ENCODE measurements at regions not wholly inside any gene's neighbourhood (a gene's known extent, or its start where the extent isn't known, plus 50 kb on each side); places are given as distances from the start of the nearest gene placed in this dataset.

- H3K27ac ChIP-seq: no peak overlapping the region
- DNase-seq (ENCODE audit: low read depth, low spot score): no peak
Observed at GRCh38 chr19:30656520-30657100, 284.4 kb downstream of the ZNF536 start.

GRCh38 chr19:30653646-30654386 is 281.6 kb downstream of the ZNF536 start:
- DNase-seq (ENCODE audit: low read depth, low spot score): no peak
- no peak overlapping the region for H3K27ac ChIP-seq

DNA sequence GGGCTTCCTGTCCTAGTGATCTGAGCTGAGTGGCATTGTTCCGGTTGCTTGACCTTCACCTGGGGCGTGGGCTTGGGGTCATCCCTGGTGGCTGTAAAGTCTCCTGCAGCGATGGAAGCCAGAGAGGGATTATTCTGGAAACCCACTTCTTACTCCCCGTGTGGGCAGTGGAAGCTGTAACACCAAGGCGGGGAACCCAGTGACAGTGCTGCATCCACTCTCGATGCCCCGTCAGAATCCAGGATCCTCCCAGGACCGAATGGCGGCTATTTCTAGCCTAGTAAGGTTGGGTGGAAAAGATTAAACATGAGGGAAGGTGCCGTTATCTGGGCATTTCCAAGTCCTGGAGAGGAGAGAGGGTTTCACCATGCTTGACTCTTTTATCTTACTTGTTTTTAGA is 280.6 kb downstream of the ZNF536 start:
- H3K27ac ChIP-seq: no peak overlapping the region
- no peak for DNase-seq (ENCODE audit: low read depth, low spot score)

GRCh38 chr19:30651691-30652090 is 279.5 kb downstream of the ZNF536 start:
- no peak overlapping the region for H3K27ac ChIP-seq
- no peak for DNase-seq (ENCODE audit: low read depth, low spot score)

DNA sequence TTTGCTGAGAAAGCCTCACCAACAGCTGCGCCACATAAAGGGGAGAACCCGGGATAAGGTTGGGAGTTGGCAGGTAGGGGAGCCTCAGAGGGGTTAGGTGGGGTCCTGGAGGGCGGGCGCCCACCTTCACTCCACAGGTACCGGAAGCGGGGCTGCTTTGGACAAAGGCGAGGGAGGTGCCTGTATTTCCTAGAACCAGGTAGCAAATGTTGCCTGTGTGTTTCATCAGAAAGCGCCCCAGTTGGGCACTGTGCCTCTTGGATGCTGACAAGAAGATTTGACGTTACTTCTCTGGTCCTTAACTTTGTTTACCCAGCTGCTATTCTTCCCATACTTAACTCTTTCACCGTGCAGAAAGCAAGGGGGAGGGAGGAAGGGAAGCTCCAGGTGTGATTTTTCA is 278.9 kb downstream of the ZNF536 start:
- no peak for DNase-seq (ENCODE audit: low read depth, low spot score)

DNA sequence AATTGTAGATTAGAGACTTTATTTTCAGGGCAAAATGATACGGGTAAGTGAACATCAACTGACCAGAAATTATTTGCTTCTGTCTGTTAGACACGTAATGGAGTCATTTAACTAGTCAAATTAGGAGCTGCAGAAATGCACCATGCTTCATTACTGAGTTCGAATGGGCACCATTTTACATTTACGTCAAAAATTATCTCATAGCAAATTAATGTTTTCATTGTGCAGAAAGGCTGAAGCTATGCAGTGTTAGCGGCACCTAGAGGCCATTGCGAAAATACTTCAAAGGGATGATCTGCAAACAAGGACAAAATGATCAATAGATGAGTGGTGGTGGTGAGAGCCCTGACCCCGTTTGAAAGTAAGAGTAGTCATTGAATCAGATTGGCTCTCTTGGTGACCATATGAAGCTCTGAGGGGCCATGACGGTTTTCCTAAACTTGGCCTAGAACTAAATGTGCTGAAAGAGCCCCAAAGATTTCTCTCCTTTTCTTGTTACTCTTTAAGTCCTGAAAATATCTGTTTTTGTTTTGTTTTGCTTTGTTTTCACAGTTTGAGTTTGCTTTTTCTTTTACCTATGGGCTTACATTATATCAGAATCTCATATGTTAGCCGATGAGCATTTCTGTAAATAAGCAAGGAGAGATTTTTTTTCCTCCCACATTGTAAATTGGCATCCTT is 277.9 kb downstream of the ZNF536 start:
- no peak for DNase-seq (ENCODE audit: low read depth, low spot score)
- no peak overlapping the region for H3K27ac ChIP-seq

More for the DNA sequence above, 278.9 kb downstream of the ZNF536 start:
- no peak overlapping the region for H3K27ac ChIP-seq

DNA sequence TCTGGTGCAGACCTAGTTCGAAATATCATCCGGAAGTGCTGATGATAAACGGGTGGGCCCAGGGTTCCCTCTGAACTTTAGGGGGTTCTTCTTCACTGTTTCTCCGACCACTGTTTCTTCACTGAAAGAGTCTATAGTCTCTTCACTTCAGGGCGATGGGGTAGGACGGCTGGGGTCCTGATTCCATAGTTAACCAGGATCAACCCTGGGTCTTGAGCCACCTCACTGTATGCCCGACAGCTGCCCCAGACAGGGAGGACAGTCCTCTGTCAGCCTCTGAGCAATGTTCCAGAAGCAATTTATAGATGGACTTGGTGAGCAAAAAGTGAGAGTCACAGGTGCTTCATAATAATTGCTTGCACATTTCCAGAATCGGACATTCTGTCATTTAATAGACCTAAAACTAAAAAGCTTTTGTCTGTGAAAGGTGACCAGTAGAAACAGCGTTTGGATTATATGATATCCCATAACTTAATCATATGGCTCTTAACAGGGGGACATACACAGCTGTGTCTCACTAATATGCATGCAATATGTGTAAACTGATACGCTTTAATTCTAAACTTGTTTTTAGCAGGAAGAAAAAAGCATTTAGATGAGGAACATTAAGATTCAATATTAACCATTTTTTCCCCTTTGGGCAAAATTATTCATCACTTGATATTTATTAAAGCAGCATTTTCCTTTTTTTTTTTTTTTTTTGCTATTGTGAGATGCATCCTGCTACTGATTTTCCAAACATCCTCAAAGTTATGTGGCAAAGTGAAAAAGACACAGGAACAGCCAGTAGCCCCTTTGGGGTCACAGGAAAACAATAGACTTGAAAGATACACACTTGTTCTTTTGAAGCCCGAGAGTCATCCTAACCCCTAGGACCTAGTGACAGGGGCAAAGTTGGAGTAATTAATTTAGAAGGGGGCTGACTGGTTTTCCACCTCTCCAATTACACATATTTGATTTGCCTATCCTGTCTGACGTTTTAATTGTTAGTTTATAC is 277.0 kb downstream of the ZNF536 start:
- DNase-seq (ENCODE audit: low read depth, low spot score): no peak
- H3K27ac ChIP-seq: no peak overlapping the region

DNA sequence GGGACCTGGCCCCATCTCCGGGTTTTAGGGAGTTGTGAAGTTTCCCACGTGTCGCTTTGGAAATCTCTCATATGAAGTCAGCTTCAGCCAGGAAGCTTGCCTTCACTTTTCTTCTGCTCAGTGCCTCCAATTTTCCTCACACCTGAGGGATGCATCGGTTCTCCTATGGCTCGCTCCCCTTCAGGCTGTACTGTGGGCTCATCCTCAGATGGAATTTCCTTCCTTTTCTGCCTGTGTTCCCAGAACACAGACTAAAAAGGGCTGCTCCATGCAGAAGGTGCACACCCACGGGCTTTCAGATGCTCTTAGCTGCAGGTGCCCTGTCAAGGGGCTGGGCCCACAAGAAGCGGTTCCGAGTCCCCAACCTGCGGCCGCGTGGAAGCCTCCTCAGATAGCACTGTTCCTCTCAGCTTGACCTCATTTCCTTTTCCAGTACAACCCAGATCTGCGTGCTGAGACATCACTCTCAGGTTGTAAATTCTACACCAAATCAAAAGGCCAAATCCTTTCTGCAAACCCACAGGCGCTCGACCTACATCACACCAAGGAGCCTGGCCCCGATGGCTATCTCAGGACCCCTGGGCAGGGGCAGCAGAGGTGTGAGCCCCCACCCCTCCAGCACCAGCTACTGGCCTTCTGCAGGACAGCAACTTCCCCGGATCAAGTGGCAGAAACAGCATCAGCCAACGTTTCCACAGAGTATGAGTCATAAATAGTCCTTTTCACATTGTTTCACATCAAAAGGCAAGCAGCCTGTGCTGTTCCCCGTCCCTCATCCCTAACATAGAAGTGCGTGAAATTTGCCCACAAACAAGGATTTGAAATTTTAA is 275.9 kb downstream of the ZNF536 start:
- DNase-seq (ENCODE audit: low read depth, low spot score): no peak
- H3K27ac ChIP-seq: no peak overlapping the region

DNA sequence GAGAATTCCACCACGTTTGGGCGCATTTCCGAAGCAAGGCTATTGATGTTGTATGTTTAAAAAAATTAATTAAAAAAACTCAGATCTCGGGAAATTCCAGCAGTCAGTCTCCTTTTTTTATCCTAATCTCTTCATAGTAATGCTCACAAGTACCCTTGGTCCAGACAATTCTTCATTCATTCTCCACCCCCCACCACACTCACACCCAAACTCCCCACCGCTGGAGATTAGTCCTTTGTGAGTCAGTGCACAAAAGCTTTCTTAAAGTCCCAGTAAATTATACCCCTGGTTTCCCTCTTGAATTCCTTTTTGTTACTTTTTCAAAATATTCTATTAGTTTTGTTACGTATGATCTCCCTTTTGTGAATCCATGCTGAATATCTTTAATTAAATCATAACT is 274.6 kb downstream of the ZNF536 start:
- no peak for DNase-seq (ENCODE audit: low read depth, low spot score)
- no peak overlapping the region for H3K27ac ChIP-seq

GRCh38 chr19:30645946-30646577 is 273.9 kb downstream of the ZNF536 start:
- DNase-seq (ENCODE audit: low read depth, low spot score): no peak
- no peak overlapping the region for H3K27ac ChIP-seq

DNA sequence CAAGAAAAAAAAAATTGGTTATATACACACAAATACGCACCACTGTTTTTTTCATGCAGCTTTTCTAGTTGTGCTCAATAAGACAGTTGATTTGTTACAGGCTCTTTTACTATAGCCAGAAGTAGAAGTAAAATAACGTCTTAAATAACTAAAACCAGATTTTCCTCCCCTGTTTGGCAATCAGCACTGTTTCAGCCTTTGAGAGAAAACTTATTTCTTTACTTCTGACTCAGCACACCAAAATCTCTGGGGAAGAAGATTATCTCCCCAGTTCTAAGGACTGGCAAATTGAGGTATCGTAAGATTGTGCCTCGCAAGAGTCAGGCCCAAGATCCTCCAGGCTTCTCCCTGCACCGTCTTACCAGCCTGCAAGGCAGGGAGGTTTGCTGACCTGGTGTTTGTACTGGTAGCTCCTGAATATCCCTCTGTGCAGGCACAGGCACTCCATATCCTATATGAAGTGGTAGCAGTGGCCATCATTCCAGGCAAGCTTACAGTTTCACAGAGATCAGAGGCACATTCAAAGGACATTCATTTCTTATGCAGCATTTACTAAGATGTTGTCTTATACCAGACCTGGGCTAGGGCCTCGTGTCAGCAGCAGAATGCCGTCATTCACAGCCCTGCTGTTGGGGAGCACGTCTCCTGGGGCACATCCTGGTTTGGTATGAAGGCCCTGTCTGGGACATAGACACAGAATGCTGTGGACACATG is 268.2 kb downstream of the ZNF536 start:
- no peak overlapping the region for H3K27ac ChIP-seq
- DNase-seq (ENCODE audit: low read depth, low spot score): no peak

DNA sequence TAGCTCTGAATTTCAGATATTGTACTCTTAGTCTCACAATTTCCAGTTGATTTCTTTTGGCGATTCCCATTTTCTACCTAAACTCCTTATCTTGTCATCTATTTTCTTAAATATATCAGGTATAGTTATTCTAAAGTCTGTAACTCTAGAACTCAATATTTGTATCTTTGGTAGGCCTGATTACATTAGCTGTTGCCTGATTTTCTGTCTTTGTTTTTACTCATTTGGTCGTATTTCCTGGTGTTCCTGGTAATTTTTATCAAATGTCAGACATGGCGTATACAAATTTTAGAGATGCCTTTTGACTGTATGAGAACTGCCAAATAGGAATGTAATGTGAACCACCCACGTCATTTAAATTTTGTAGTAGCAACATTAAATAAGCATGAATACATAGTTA is 266.7 kb downstream of the ZNF536 start:
- DNase-seq (ENCODE audit: low read depth, low spot score): no peak
- H3K27ac ChIP-seq: no peak overlapping the region

DNA sequence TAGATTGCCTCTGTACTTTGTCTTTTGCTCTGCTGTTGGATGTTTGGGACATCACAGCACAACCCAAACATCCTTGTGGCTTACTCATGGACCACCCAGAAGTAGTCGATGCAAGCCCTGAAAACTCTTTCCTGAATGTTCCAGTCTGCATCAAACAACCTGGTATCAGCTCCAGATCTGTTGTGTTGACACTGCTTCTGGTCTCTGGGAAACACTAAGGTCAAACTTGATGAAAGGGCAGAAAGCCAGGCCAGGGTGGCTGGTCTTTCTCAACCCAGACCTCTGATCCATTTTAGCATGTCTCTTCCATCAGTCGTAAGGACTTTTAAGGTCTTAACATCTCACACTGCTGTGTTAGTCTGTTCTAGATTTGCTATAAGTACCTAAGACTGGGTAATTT is 265.7 kb downstream of the ZNF536 start:
- H3K27ac ChIP-seq: no peak overlapping the region
- no peak for DNase-seq (ENCODE audit: low read depth, low spot score)

GRCh38 chr19:30634996-30635975 is 263.1 kb downstream of the ZNF536 start:
- DNase-seq (ENCODE audit: low read depth, low spot score): no peak
- no peak overlapping the region for H3K27ac ChIP-seq

- no peak overlapping the region for H3K27ac ChIP-seq
- DNase-seq (ENCODE audit: low read depth, low spot score): no peak
Observed at GRCh38 chr19:30634131-30634830, 262.1 kb downstream of the ZNF536 start.

DNA sequence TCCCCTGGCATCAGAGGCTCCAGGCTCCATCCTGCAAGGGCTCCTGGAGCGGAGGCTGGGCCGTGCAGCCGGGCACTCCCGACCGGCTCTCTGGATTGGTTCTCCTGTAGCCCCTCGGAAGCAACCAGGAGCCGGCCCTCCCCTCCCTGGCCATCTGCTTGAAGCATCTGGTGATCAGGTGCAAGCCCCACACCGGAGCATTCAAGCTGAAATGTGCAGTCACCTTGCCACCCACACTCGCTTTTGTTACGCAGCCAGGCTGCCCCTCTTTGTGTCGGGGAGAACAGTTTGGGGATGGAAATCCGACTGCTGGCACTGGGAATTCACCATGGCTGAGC is 258.8 kb downstream of the ZNF536 start:
- no peak for DNase-seq (ENCODE audit: low read depth, low spot score)
- no peak overlapping the region for H3K27ac ChIP-seq

Data from epithelial cell of prostate (primary cell).